AG04450 (cell line): ENCODE measurements at regions not wholly inside any gene's neighbourhood (a gene's known extent, or its start where the extent isn't known, plus 50 kb on each side); places are given as distances from the start of the nearest gene placed in this dataset.

ENCODE experiments used
- CTCF ChIA-PET: fragments of 300-600, 350-600 bp; formaldehyde crosslinking; extraction: SDS; loops from one replicate; lab custom pipeline; 2022; ENCODE audit warnings: antibody characterized with exemption, inconsistent platforms; lab: Charles Lee
- POLR2A ChIA-PET: fragments of 350-600 bp; formaldehyde crosslinking; extraction: SDS; loops from one replicate; lab custom pipeline; 2021; ENCODE audit warnings: antibody characterized with exemption, inconsistent platforms; lab: Yijun Ruan, JAX
- DNase-seq: peaks from one replicate; pipeline ENCODE4 v3.0.0-alpha.2; 2011; ENCODE audit warnings: low read depth, low spot score
- H3K27ac ChIP-seq: one replicate; pipeline ENCODE4 v1.5.1; 2012; ENCODE audit warnings: low read depth, low read length, control low read depth
- H3K27me3 ChIP-seq: one replicate; pipeline ENCODE4 v1.6.0; 2012; ENCODE audit warnings: low read length; ENCODE audit not compliant: control insufficient read depth, insufficient read depth
- H3K4me3 ChIP-seq: 2 replicates; pipeline ENCODE4 v1.5.1; 2011; ENCODE audit warnings: mild to moderate bottlenecking, low read depth, low read length, control low read depth
- H3K9me3 ChIP-seq: 2 replicates; pipeline ENCODE4 v1.5.1; 2012; ENCODE audit warnings: low read length; ENCODE audit not compliant: control insufficient read depth, insufficient read depth
- CTCF ChIP-seq: IDR thresholded peaks from 2 replicates; pipeline ENCODE4 v1.5.1; 2011; ENCODE audit warnings: low read depth, low read length, control low read depth, inconsistent platforms

- ChIA-PET CTCF (interaction anchor here (0.6 to 1.2 kb wide), 2 partner anchors 215 to 239 kb away, joined by 3 to 10 read pairs; no protein-coding TSS in a partner anchor), POLR2A (no interaction called here)
- H3K4me3 ChIP-seq, result no peak overlapping the region
- no peaks in the 10 kb centered on the region for H3K9me3 ChIP-seq
- no peak for DNase-seq
- peak overlapping the region; percentile 47 for H3K27ac ChIP-seq
- no peaks in the 10 kb centered on the region for H3K27me3 ChIP-seq
- TF ChIP-seq CTCF, result no peak
Observed at GRCh38 chr9:109913461-109913810, 133.4 kb downstream of the PALM2AKAP2 start.

- POLR2A ChIA-PET, result interaction anchor here (0.6 kb wide), 2 partner anchors 9 to 137 kb away, joined by 3 to 4 read pairs; no protein-coding TSS in a partner anchor
- no peaks in the 10 kb centered on the region for H3K27me3 ChIP-seq
- peak overlapping the region; percentile 77 for H3K27ac ChIP-seq
Observed at GRCh38 chr9:109914280-109915027, 134.5 kb downstream of the PALM2AKAP2 start.

GRCh38 chr9:109916316-109916715 lies 136.3 kb downstream of the PALM2AKAP2 start:
- no peak for DNase-seq
- CTCF ChIA-PET, result no interaction called here
- Histone ChIP-seq H3K27ac (no peak overlapping the region), H3K4me3 (no peak overlapping the region), H3K27me3 (no peaks in the 10 kb centered on the region), H3K9me3 (no peaks in the 10 kb centered on the region)
- POLR2A ChIA-PET, result no interaction called here
- no peak for TF ChIP-seq CTCF

More at GRCh38 chr9:109914280-109915027, 134.5 kb downstream of the PALM2AKAP2 start:
- CTCF ChIA-PET, result no interaction called here
- Histone ChIP-seq H3K4me3 (no peak overlapping the region), H3K9me3 (no peaks in the 10 kb centered on the region)
- TF ChIP-seq CTCF, result no peak
- DNase-seq, result peak; percentile 84

- Histone ChIP-seq H3K27me3 (no peaks in the 10 kb centered on the region), H3K9me3 (no peaks in the 10 kb centered on the region), H3K27ac (no peak overlapping the region), H3K4me3 (no peak overlapping the region)
- DNase-seq, result no peak
- POLR2A ChIA-PET, result no interaction called here
- TF ChIP-seq CTCF, result no peak
- CTCF ChIA-PET, result no interaction called here
Observed at GRCh38 chr9:109918339-109919163, 138.6 kb downstream of the PALM2AKAP2 start.
